ENCODE measurements at regions not wholly inside any gene's neighbourhood (a gene's known extent, or its start where the extent isn't known, plus 50 kb on each side); places are given as distances from the start of the nearest gene placed in this dataset.
"Not testable (repeated sequence)": the region's sequence is repeated elsewhere in the genome, so short reads cannot be mapped to it uniquely, and the experiment has no call there.

DNA sequence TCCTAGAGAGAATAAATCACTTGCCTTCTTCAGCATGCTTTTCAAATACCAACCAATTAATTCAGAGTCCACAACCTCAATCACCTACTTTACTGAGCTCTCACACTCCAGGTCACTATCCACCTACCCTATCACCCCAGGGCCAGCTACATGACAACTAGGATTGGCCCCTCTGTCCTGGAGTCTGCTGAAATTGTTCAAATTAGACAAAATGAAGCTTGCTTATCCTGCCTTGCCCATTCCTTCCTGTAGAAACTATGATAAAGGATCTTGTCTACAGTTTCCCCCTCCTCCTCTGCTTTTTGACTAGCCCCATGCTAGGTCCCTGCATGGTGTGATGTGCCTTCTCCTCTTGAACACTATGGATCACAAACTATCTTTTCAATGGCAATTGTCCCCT, 94.5 kb downstream of the JRKL start:
- no peak for DNase-seq (ENCODE audit: low spot score in 2 of 2)
- H3K9me3 Mint-ChIP-seq = no peaks in the 10 kb centered on the region
- H3K4me3 Mint-ChIP-seq = no peak overlapping the region
- H3K27ac Mint-ChIP-seq = no peak overlapping the region
- H3K4me1 Mint-ChIP-seq = no peaks in the 10 kb centered on the region
- no peaks in the 10 kb centered on the region for H3K36me3 Mint-ChIP-seq
- ATAC-seq = no peak

DNA sequence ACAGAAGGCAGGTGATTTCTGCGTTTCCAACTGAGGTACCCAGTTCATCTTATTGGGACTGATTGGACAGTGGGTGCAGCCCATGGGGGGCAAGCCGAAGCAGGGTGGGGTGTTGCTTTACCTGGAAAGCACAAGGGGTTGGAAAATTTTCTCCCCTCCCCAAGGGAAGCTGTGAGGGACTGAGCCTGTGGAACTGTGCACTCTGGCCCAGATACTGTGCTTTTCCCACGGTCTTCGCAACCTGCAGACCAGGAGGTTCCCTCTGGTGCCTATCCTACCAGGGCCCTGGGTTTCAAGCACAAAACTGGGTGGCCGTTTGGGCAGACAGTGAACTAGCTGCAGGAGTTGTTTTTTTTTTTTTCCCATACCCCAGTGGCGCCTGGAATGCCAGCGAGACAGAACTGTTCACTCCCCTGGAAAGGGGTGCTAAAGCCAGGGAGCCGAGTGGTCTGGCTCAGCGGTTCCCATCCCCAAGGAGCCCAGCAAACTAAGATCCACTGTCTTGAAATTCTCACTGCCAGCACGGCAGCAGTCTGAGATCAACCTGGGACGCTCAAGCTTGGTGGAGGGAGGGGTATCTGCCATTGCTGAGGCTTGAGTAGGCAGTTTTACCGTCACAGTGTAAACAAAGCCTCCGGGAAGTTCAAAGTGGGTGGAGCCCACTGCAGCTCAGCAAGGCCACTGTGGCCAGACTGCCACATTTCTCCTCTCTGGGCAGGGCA, 97.2 kb downstream of the JRKL start:
- Mint-ChIP-seq H3K9me3 (no peaks in the 10 kb centered on the region), H3K4me3 (no peak overlapping the region), H3K27ac (no peak overlapping the region), H3K4me1 (no peaks in the 10 kb centered on the region), H3K36me3 (no peaks in the 10 kb centered on the region)
- DNase-seq (ENCODE audit: low spot score in 2 of 2) = no peak
- ATAC-seq = no peak

DNA sequence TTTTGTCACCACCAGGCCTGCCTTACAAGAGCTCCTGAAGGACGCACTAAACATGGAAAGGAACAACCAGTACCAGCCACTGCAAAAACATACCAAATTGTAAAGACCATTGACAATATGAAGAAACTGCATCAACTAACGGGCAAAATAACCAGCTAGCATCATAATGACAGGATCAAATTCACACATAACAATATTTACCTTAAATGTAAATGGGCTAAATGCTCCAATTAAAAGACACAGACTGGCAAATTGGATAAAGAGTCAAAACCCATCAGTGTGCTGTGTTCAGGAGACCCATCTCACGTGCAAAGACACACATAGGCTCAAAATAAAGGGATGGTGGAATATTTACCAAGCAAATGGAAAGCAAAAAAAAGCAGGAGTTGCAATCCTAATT, 99.1 kb downstream of the JRKL start:
- H3K27ac Mint-ChIP-seq = not testable (repeated sequence)

DNA sequence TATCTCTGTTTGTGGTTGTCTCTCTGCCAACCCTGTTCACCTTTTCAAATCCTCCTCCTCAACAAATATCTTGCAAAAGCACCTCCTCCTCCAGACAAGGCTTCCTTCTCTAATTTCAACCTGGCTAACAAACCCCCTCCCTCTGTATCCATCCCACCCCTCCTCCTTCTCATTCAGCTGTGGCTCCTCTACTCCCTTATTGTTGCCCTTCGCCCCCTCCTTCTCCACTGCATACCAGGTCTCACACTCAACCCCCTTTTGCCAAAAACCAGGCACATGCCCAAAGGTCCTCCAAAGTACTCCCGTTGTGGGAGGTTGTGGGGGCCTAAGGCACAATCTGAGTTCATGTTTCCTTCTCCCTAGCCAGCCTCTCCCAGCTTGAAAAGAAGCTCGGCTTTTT, 110.6 kb downstream of the JRKL start:
- Mint-ChIP-seq H3K9me3 (peaks cover 3% of the 10 kb centered on the region), H3K4me3 (no peak overlapping the region), H3K4me1 (no peaks in the 10 kb centered on the region), H3K27ac (no peak overlapping the region), H3K36me3 (no peaks in the 10 kb centered on the region)
- ATAC-seq (no peak), DNase-seq (ENCODE audit: low spot score in 2 of 2) (no peak)

More for the DNA sequence above, 99.1 kb downstream of the JRKL start:
- not testable (repeated sequence) for H3K9me3 Mint-ChIP-seq; ATAC-seq; H3K4me3 Mint-ChIP-seq; H3K36me3 Mint-ChIP-seq; DNase-seq (ENCODE audit: low spot score in 2 of 2); H3K4me1 Mint-ChIP-seq

DNA sequence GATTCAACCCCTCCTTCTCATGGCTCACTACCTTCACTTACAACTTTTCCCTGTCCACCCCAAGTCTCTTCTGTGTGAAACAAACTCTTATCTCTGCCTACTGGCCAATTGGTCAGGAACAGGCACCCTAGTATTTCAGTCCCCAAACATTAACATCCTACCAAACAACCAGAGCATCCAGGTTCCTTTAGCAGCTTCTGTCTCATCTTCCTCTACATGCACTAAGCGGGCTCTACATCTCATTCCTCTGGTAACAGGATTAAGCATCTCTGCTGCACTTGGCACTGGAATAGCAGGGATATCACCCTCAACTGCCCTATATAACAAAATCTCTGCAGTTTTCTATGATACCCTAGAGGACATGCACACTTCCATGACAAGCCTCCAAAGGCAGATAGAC, 116.2 kb downstream of the JRKL start:
- no peak overlapping the region for H3K27ac Mint-ChIP-seq
- ATAC-seq (no peak), DNase-seq (ENCODE audit: low spot score in 2 of 2) (no peak)
- no peak overlapping the region for H3K4me3 Mint-ChIP-seq
- no peaks in the 10 kb centered on the region for H3K9me3 Mint-ChIP-seq
- H3K4me1 Mint-ChIP-seq = no peaks in the 10 kb centered on the region
- no peaks in the 10 kb centered on the region for H3K36me3 Mint-ChIP-seq

DNA sequence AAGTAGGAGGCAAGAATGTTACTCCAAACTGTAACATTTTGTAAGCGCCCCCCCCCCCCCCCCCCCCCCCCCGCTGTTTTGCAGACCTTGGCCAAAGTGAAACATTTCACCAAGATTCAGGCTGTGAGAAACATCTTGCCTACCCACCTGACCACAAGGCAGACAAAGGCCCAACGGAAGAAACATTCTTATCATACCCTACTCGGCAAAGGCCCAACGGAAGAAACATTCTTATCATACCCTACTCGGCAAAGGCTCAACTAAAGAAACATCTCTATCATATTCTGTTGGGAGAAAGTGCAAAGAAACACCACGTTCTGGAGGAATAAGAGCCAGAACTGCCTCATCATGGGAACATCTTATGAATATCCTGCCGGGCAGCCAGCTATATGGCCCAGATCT, 117.1 kb downstream of the JRKL start:
- Mint-ChIP-seq H3K27ac (no peak overlapping the region), H3K4me3 (no peak overlapping the region), H3K4me1 (no peaks in the 10 kb centered on the region), H3K9me3 (no peaks in the 10 kb centered on the region), H3K36me3 (no peaks in the 10 kb centered on the region)
- ATAC-seq = no peak
- DNase-seq (ENCODE audit: low spot score in 2 of 2) = no peak

DNA sequence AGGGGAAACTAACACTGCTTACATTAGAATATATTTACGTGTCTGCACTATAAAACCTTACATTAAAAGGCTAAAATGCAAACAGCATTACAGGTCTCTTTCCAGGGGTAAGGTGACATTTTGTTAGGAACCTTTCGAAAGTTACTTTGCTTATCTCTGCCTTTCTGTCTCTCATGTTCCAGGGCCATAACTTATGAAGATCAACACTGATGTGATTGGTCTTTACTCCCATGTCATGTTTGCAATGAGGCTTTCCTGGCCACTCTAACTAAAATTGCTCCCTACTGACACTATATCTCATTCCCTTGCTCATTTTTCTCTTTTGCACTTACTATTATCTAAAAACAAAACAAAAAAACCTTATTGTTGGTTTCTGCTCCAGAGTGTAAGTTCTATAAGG, 119.0 kb downstream of the JRKL start:
- ATAC-seq (no peak), DNase-seq (ENCODE audit: low spot score in 2 of 2) (no peak)
- H3K4me3 Mint-ChIP-seq = no peak overlapping the region
- no peaks in the 10 kb centered on the region for H3K4me1 Mint-ChIP-seq
- H3K27ac Mint-ChIP-seq = no peak overlapping the region
- H3K9me3 Mint-ChIP-seq = no peaks in the 10 kb centered on the region
- H3K36me3 Mint-ChIP-seq = no peaks in the 10 kb centered on the region

DNA sequence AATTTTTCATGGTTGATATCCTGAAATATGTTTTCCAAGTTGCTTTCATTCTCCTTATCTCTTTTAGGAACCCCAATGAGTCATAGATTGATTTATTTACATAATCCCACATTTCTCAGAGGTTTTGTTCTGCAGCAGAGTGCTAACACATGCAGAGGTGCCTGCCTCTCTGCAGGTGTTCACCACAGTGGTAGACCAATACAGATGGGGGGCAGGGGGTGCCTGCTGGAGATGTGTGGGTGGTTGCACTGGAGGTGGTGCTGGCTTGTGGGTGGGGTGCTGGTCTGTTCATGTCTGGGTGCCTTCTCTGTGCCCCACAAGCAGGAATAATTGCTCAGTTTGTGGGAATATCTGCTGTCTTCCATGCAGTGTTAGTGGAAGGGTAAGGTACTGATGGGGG, 131.1 kb downstream of the JRKL start:
- ATAC-seq (no peak), DNase-seq (ENCODE audit: low spot score in 2 of 2) (no peak)
- H3K4me3 Mint-ChIP-seq = no peak overlapping the region
- H3K4me1 Mint-ChIP-seq = no peaks in the 10 kb centered on the region
- no peaks in the 10 kb centered on the region for H3K36me3 Mint-ChIP-seq
- H3K9me3 Mint-ChIP-seq = no peaks in the 10 kb centered on the region
- H3K27ac Mint-ChIP-seq = no peak overlapping the region

DNA sequence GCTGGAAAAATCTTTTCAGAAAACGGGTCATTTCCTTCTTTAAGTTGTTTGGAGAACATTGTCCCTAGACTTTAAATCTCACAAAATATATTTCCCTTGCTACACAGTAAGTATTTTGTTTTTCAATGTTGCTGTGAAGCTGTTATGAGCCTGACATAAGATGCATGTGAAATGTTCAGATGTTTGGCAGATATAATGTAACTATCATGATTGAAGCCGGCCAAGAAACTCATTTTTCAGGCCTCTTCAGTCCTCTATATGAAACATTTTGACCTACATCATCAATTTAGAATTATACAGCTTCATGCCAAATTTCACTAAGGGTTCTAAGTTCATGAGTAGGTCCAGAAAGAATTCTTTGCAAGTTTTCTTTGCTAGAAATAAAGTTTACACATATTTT, 133.8 kb downstream of the JRKL start:
- H3K9me3 Mint-ChIP-seq = peaks cover 6% of the 10 kb centered on the region
- no peak overlapping the region for H3K27ac Mint-ChIP-seq
- H3K4me1 Mint-ChIP-seq = no peaks in the 10 kb centered on the region
- no peak for ATAC-seq
- H3K36me3 Mint-ChIP-seq = no peaks in the 10 kb centered on the region
- DNase-seq (ENCODE audit: low spot score in 2 of 2) = no peak
- H3K4me3 Mint-ChIP-seq = no peak overlapping the region

DNA sequence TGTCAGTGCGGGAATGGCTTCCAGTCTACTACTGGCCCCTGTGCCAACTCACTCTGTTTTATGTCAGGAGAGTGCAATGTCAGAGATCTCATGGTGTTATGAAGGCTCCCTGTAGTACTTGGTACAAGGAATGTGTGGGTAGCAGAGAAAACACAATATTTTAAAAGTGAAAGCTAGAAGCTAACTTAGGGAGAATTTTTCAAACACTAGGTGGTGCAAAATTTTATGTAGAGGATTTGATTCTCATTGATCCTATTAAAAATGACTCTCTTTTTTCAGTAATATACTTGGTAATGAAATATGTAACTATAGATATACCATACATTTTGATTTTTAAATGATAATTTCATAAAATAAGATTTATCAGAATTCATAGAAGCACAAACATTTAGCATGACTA, 134.7 kb downstream of the JRKL start:
- no peak overlapping the region for H3K4me3 Mint-ChIP-seq
- H3K4me1 Mint-ChIP-seq = no peaks in the 10 kb centered on the region
- peaks cover 6% of the 10 kb centered on the region for H3K9me3 Mint-ChIP-seq
- H3K36me3 Mint-ChIP-seq = no peaks in the 10 kb centered on the region
- DNase-seq (ENCODE audit: low spot score in 2 of 2) = no peak
- H3K27ac Mint-ChIP-seq = no peak overlapping the region
- ATAC-seq = no peak

DNA sequence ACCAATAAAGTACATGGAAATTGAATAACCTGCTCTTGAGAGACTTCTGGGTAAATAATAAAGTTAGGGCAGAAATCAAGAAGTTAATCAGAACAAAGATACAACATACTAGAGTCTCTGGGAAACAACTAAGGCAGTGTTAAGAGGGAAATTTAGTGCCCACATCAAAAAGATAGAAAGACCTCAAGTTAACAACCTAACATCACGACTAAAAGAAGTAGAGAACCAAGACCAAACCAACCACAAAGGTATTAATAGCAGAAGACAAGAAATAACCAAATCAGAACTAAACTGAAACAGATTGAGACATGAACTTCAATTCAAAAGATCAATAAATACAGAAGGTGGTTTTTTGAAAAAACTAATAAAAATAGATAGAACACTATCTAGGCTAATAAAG, 140.7 kb downstream of the JRKL start:
- no peaks in the 10 kb centered on the region for H3K36me3 Mint-ChIP-seq
- H3K4me3 Mint-ChIP-seq = no peak overlapping the region
- H3K9me3 Mint-ChIP-seq = peaks cover 14% of the 10 kb centered on the region
- DNase-seq (ENCODE audit: low spot score in 2 of 2) = no peak
- H3K4me1 Mint-ChIP-seq = no peaks in the 10 kb centered on the region
- ATAC-seq = no peak
- H3K27ac Mint-ChIP-seq = no peak overlapping the region

DNA sequence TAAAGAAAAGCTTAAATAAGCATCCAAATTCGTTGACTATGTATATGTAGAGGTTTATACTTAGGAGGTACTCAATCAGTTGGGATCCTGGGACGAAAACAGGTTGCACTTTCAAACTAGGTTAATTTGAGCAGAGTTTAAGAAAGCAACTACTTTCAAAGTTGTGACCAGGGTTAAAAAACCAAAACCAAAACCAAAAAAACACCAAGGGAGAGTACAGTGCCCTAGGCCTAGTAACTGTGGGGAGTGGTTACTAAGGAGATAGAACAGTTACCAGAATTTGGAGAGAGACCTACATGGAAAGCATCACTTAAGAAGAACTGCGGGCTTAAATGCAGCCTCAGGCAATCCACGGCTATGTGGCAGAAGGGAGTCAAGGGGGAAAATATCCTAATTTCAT, 148.3 kb downstream of the JRKL start:
- Mint-ChIP-seq H3K27ac (no peak overlapping the region), H3K9me3 (no peaks in the 10 kb centered on the region), H3K4me1 (no peaks in the 10 kb centered on the region), H3K4me3 (no peak overlapping the region), H3K36me3 (no peaks in the 10 kb centered on the region)
- ATAC-seq (no peak), DNase-seq (ENCODE audit: low spot score in 2 of 2) (no peak)

DNA sequence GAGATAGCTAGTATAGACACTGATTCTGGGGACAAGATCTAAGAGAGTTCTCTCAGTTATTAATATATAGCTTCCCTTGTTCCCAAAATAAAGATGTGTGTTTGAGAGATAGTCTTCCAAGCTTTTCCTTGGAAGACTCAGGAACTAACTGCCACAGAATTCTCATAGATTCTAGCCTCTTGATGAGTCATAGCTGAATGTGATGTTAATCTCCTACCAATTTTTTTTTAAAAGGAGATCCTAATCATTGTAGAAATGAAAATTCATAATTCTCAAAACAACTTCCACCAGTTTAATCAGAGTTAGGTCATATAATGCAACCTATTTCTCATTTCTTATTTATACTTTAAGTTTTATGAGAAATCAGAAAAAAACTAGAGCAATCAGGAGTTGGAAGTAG, 148.8 kb downstream of the JRKL start:
- no peak for ATAC-seq
- no peaks in the 10 kb centered on the region for H3K9me3 Mint-ChIP-seq

DNA sequence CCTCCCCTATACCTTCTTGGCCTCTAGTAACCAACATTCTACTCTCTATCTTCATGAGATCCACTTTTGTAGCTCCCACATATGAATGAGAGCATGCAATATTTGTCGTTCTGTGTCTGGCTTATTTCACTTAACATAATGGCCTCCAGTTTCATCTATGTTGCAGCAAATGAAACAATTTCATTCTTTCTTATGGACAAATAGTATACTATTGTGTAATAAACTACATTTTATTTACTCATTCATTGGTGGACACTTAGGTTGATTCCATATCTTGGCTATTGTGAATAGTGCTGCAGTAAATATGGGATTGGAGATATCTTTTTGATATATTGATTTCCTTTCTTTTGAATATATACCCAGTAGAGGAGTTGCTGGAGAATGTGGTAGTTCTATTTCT, 151.1 kb downstream of the JRKL start:
- DNase-seq (ENCODE audit: low spot score in 2 of 2) (no peak), ATAC-seq (no peak)
- Mint-ChIP-seq H3K9me3 (no peaks in the 10 kb centered on the region), H3K4me1 (no peaks in the 10 kb centered on the region), H3K4me3 (no peak overlapping the region), H3K36me3 (no peaks in the 10 kb centered on the region), H3K27ac (no peak overlapping the region)

More for the DNA sequence above, 148.8 kb downstream of the JRKL start:
- no peak overlapping the region for H3K27ac Mint-ChIP-seq
- no peak overlapping the region for H3K4me3 Mint-ChIP-seq
- H3K36me3 Mint-ChIP-seq = no peaks in the 10 kb centered on the region
- H3K4me1 Mint-ChIP-seq = no peaks in the 10 kb centered on the region
- no peak for DNase-seq (ENCODE audit: low spot score in 2 of 2)

DNA sequence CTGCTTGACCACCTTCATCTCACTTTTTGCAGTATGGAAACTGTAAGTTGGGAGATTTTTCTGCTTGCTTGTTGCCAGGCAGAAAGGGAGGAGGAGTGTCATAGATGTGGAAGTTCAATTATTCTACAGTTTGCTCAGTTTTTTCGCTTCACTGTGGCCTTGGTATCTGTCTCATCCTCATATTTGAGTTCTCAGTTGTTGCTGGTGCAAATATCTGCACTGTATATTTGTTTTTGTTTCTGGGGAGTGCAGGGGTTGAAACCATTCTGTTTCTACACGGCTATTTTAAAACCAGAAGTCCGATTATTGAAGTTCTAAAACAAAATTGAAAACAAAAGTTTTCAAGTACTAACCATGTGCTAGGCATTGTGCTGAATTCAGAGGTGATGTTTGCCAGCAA, 153.4 kb downstream of the JRKL start:
- ATAC-seq (no peak), DNase-seq (ENCODE audit: low spot score in 2 of 2) (no peak)
- H3K4me1 Mint-ChIP-seq = no peaks in the 10 kb centered on the region
- H3K36me3 Mint-ChIP-seq = no peaks in the 10 kb centered on the region
- H3K9me3 Mint-ChIP-seq = peaks cover 2% of the 10 kb centered on the region
- H3K27ac Mint-ChIP-seq = no peak overlapping the region
- no peak overlapping the region for H3K4me3 Mint-ChIP-seq

DNA sequence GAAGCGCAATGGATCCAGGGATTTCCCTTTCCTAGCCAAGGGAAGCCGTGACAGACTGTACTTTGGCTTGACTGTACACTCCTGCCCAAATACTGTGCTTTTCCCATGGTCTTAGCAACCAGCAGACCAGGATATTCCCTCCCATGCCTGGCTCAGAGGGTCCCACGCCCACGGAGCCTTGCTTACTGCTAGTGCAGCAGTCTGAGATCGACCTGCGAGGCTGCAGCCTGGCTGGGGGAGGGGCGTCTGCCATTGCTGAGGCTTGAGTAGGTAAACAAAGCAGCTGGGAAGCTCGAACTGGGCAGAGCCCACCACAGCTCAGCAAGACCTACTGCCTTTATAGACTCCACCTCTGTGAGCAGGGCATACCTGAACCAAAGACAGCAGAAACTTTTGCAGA, 155.4 kb downstream of the JRKL start:
- DNase-seq (ENCODE audit: low spot score in 2 of 2); H3K4me3 Mint-ChIP-seq; H3K27ac Mint-ChIP-seq; H3K4me1 Mint-ChIP-seq; H3K36me3 Mint-ChIP-seq; ATAC-seq; H3K9me3 Mint-ChIP-seq: not testable (repeated sequence)

DNA sequence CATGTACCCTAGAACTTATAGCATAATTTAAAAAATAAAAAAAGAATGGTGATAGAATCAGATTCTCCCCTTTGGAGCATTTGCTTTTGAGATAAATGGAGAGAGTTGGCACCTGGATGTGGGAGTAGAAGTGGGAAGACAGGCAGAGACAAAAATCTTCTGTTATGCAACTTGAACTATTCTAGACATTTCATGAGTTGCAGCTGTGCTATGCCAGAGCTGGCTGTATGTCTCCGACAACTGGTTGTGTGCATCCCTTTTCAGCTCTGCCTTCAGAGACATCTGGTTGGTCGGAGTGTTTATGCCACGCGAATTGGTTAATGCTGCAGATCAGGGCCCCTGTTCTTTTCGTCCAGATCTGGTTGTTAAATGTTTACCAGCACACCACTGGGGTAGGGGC, 161.3 kb downstream of the JRKL start:
- peaks cover 1% of the 10 kb centered on the region for H3K9me3 Mint-ChIP-seq
- H3K27ac Mint-ChIP-seq = no peak overlapping the region

More for the DNA sequence above, 161.3 kb downstream of the JRKL start:
- Mint-ChIP-seq H3K4me3 (no peak overlapping the region), H3K36me3 (no peaks in the 10 kb centered on the region), H3K4me1 (no peaks in the 10 kb centered on the region)
- DNase-seq (ENCODE audit: low spot score in 2 of 2) (no peak), ATAC-seq (no peak)

Data from stimulated activated effector memory CD8-positive, alpha-beta T cell treated with anti-CD3 and anti-CD28 coated beads, Interleukin-12 subunit alpha, Interleukin-12 subunit beta, amount 100 ng/mL, for 72 hours (primary cell).